ENCODE measurements at regions not wholly inside any gene's neighbourhood (a gene's known extent, or its start where the extent isn't known, plus 50 kb on each side); places are given as distances from the start of the nearest gene placed in this dataset.
A peak's percentile ranks its signal among the peaks of the same experiment; 100 is the strongest.

- no peak for DNase-seq
These were observed 72.4 kb upstream of the HAAO start for GRCh38 chr2:42864641-42865280.

DNA sequence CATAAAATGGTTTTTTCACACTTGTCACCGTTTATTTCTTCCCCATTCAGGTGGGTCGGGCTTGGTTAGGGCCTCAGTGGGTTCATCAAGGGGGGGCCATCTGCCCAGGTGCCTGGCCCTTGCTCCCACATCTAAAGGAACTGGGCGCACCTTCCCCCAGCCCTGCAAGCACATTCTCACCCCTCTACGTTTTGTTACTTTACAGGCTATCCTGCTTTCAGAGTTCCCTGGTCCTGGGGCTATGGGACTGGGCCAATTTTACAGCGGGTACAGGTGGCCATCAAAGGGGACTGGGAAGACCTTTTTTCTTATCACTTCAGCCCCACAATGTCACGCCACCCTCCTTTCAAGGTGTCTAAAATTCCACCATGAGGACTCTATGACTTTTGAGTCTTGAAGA is 71.8 kb upstream of the HAAO start:
- DNase-seq: no peak

GRCh38 chr2:42863751-42864150 is 71.4 kb upstream of the HAAO start:
- DNase-seq: no peak

DNA sequence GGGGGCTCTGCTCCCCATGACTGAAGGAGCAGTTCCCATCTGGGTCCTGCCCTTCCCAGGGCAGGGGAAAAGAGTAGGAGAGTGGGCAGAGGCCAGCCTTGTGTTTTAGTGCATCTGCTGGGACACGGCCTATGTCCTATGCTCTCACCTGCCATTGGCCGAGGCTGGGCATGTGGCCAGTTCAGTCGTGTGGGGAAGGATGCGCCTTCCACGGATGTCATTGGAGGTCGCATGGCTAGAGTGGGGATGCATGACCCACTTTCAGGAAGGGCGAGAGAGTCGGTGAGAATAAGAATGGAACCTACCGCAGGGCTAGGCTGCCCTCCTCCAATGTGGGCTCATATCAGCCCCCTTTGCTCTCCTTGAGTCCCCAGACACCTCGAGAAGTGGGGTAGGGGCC is 70.9 kb upstream of the HAAO start:
- DNase-seq: no peak

DNA sequence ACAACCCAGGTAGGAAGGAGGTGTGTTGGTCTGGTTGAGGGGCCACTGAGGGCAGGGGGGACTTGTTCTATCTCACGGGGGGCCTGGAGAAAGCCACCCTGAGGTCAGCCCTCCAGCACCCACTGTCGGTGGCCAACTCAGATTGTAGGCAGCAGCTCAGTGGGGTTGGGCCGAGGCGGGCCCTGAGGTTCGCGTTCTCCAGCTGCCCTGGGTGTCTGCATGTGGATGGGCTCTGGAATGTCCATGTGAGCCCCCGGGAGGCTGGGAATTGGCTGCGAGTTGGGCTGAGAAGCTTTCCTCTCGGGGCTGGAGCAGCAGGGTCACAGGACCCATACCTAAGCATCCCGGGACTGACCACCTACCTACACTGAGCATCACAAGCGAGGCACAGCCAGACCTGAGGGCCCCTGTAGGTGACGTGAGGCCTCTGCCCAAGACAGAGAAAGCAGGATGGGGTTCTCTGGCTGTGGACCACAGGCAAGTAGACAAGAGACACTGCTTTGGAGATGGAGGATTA is 70.3 kb upstream of the HAAO start:
- DNase-seq: no peak

DNA sequence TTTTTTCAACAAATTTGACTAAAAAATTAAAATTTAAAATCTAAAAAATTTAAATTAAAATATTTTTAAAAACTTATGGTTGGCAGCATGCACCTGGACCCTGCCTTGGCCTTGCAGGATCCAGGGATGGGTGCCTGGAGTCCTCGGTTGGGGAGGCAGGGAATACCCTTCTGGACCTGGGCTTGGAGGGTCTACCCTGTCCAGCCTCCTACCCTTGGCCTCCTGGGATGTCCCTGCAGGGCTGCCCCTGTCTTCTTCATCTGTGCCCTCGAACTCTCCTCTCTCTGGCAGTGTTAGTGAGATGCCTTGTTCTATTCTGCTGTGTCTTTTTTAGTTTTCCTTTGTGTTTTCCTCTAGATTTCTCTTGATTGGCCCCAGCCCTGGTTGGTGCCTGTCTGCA is 68.9 kb upstream of the HAAO start:
- DNase-seq: no peak

GRCh38 chr2:42860319-42861094 is 68.1 kb upstream of the HAAO start:
- DNase-seq: no peak

DNA sequence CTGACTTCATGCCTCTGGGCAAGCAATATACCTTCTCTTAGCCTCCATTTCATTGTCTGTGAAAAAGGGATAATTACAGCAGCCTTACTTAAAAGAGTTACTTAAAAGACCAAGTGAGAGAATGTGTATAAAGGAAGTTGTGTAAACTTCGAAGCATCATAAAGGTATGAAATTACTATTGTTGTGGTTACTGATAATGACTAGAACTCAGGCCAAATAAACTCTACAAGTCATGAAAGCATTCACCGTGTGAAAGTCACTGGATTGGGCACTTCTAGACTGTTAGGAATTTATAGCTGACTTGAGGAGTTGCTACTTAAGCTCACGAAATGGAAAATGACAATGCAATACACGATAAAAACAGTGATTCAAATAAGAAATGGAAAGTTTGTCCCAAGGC is 67.4 kb upstream of the HAAO start:
- no peak for DNase-seq

DNA sequence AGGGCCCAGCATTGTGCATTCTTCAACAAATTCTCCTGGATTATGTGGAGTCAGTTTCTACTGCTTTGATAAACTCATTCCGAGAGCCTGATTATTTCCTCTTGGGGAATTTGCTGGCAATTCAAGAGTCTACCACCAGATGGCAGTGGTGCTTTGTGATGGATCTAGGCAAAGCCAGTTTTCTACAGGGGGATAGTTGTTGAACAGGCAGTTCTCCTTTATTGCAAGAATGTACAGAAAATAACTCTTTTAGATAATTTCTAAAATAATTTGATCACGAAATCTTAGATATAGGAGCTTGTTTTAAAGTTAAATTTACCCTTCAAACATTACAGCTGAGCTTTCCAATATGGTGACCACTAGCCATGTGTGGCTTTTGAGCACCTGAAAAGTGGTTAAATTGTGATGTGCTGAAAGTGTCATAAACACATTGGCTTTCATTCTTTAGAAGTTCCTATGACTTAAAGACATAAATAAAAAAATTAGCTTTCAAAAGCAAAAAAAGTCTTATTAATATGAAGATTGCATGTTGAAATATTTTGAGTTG is 66.7 kb upstream of the HAAO start:
- DNase-seq: peak; percentile 47

GRCh38 chr2:42858140-42859005 is 66.0 kb upstream of the HAAO start:
- DNase-seq: no peak

- DNase-seq: no peak
These were observed 64.7 kb upstream of the HAAO start for GRCh38 chr2:42856891-42857632.

- no peak for DNase-seq
These were observed 63.9 kb upstream of the HAAO start for GRCh38 chr2:42856106-42856860.

- DNase-seq: no peak
These were observed 63.0 kb upstream of the HAAO start for GRCh38 chr2:42855221-42855970.

DNA sequence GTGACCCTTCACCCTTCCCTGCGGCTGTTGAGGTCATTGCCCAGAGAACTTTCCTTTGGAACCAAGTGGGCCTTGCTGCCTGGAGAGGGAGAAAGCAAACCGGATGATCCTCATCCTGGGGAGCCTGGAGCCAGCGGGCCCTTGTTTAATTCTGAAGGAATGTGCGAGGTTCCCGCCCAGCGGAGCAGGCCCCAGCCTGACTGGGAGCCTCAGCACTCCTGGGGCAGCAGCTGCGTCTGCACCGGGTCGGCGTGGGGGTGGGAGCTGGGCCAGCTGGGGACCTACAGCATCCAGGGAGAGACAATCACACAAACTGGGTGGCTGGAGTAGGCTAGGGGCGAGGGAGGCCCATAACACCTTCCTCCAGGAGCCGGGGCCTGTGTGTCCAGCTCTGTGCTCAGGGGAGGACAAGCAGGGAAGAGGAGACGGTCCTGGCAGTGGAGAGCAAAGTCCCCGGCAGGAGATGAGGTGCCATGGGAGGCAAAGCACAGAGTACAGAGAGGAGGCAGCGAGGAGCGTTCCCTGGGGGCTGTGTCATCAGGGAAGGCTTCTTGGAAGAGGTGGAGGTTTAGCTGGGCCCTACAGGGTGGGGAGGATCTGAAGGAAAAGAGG is 61.9 kb upstream of the HAAO start:
- DNase-seq: no peak

- no peak for DNase-seq
These were observed 61.3 kb upstream of the HAAO start for GRCh38 chr2:42853549-42854206.

DNA sequence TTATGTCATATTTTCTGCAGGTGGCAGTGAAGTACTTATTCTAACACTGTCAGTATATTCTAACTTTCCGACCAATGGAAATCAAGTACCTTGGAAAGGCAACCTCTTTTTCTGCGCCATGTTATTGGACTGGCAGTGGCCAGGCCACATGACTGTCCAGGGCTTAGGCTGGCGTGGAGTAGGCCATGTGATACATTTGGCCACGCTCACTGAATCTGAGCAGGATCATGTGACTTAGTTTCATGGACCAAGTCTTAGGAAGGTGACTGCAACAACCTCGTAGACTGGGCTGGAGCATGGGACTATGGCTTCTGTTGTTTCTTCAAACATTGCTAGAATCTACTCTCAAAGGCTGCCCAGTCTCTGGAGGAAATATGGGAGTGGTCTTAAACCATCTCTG is 60.4 kb upstream of the HAAO start:
- DNase-seq: no peak

- DNase-seq: no peak
These were observed 59.4 kb upstream of the HAAO start for GRCh38 chr2:42851740-42852250.

GRCh38 chr2:42851186-42851585 is 58.8 kb upstream of the HAAO start:
- DNase-seq: no peak

GRCh38 chr2:42850016-42850805 is 57.8 kb upstream of the HAAO start:
- no peak for DNase-seq
